Fibroblast of gingiva (primary cell): ENCODE measurements at regions not wholly inside any gene's neighbourhood (a gene's known extent, or its start where the extent isn't known, plus 50 kb on each side); places are given as distances from the start of the nearest gene placed in this dataset.

Source experiments
- DNase-seq: peaks from one replicate; pipeline ENCODE4 v3.0.0-alpha.2; 2011; ENCODE audit warnings: low read depth

DNA sequence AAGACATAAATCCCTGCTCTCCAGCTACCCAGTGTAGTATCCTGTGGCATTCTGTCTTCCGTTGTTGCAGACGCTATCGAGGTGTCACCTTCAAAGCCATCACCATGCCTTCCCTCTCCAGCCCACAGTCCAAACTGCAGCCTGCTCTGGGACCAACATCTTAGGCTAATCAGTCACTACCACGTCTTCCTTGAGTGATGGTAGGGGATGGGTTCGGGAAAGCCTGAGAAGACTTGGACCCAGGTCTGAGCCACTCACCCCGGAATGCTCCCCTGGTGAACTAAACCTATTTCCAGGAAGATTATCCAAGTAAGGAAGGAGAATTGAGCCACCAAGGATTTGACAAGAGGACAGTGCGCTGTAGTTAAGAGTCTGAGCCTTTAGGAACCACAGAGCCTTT is 52.9 kb upstream of the IRX1 start:
- no peak for DNase-seq

DNA sequence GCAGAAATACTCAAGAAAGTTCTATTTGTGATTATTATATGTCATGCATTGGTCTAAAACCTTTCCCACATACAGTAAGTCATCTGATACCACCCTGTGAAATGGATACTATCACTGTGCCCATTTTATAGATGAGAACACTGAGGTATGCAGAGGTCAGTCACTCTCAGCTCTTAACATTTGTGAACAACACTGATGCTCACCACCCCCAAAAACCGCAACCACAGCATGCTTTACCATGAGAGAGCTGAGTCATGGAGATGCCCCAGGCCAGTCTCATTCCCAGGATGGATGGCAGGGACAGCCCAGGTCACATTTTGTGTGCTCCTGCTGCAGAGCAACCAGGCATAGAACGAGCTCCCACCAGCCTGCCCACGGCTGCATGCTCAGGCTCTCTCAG is 53.5 kb upstream of the IRX1 start:
- no peak for DNase-seq

DNA sequence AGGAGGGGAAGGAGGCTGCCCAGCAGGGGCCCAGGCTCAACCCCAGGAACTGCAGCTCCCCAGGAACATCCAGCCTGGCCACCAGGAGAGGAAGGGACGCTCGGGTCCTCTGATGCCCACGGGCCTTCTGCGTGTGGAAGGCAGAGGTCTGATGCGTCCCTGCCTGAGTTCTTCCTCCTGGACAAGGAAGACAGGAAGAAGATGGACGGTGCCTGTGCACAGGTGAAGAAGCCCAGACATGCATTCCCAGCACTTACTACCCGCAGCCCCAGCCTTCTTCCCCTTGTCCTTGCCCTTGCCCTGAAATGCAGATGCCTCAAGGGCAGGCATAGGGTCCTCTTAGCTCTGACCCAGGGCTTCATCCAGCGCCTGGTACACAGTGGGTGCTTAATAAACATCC is 56.7 kb upstream of the IRX1 start:
- no peak for DNase-seq

DNA sequence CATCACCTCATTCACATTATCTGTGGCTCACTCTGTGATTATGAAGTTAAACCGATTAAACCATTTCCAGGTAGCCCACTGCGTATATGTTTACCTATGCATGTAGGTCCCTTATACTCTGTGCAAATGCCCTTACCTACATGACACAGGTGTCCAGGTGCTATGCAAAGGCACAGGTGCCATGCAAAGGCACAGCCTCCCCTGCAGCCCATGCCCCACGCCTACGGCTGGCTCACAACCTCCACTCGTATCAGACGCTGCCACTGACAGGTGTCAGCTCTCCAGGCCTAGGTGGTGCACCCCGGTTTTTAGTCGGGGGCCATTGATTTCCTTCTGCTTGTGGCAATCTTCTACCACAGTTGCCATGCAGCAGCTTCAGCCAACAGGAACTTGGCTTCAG is 57.7 kb upstream of the IRX1 start:
- no peak for DNase-seq

DNA sequence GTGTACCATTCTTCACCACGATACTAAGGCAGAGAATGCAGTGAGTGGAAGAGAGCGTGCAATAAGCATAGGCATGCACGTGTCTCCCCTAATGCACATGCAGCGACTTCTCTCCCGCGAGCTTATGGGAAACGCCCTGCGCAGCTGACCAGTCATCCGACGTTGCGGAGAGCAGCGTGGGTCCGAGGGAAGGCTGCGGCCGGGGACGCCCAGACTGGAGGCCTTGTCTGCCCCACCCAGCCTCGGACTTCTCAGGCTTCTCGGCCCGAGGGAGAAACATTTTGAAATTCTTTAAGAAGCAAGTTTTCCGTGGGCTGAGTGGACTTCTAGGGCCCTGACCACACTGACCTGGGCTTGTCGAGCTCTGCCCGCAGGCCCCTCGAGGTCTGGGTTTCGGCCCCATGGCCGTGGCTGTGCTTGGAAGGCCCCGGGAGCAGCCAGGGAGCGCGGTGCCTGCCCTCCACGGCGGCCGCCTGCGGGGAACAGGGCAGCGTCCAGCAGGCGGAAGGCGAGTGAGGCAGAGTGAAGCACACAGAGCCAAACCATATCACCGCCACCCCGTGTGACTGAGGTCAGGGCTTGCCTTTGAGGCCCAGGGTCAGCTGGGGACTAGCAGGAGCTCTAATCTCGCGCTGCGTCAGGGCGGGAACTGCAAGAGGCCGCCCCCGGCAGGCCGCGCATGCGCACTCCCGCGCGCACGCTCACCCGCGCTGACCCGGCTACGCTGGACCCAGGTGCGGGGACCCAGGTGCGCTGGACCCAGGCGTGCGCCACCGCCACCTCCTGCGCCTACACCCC is 60.0 kb upstream of the IRX1 start:
- no peak for DNase-seq

DNA sequence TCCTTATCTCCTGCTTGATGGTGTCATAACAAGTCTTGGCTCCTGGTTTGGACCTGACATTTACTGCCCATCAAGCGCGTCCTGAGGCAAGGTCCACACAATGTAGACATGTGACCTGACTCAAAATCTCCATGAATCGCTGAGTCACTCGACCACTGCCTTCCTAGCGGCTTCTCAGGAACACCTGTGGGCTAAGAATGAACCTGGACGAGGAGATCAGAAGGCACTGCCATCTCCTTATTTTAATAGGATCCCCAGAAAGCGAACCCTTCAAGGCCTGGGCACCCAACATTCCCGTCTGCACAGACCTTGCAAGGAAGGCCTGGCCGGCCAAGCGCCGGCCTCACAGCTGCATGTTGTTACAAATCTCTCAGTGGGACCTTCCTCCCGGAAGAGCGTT is 60.6 kb upstream of the IRX1 start:
- no peak for DNase-seq

DNA sequence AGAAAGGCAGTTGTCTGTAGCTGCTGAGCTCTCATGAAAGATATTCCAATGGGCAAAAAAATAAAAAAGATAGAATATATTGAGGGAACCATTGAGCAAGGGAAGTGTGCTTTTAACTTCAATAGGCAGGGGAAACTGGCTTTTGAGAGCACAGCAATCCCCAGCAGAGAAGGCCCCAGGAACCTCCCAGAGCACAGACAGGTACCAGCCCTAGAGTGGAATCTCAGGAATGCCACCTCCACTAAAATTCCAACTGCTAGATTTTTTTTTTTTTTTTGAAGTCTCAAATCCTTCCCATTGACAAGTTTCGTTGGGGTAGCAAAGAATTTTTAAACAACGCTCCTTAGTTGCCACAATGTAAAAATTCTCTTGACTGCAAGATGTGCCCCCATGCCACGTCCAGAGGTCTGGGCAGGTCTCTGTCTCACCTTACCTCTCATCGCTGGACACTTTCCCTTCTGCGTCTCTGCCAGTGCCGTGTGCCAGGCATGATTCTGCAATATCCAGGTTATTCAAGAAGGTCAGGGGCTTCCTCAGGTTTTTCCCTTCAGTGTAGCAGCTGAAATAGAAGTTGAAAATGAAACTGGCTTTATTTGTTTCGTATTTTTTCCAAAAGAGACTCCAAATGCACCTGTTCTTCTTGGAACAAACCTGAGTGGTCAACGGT is 64.2 kb upstream of the IRX1 start:
- DNase-seq = no peak

DNA sequence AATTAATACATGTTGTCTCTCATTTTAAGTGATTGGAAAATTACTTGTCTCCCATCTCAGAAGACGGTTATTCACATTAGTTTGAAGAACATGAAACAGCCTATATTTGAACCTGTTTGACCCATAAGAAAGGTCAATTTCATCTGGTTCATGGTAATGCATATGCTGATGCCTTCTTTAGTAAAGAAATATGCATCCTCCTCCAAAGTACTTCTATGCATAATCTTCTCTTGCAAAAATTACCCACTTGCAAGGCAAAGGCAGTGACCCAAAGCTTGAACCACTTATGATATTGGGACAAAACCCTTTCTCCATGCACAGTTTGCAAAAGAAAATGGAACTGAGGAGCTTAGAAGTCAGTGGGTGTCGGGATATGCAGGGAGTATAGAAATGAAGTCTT is 65.4 kb upstream of the IRX1 start:
- DNase-seq = no peak

DNA sequence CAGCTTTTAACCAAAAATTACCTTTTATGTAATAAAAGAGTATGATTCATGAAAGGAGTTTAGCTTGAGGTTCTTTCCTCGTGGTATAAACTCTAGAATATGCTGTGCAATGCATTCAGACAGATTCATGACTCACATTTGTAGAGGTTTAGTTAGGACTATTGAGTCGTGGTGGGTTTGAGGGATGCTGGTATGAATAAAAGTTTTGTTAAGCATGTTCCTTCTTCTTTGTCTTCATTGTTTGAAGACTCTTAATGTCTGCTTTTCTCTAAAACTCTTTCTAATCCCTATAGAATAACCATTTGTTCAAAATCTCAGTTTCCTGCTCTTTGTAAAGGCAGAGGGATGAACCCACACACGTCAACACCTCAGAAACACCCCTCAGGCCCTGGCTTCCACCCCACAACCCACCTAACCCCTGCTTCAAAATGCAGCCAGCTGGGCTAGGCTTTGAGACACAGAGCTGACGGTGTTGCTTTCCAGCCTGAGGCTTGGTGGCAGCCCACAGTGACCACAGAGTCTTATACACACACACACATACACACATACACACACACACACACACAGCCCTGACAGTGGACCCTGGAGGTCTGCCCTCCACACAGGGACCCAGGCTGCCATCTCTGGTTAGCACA is 69.0 kb upstream of the IRX1 start:
- no peak for DNase-seq

DNA sequence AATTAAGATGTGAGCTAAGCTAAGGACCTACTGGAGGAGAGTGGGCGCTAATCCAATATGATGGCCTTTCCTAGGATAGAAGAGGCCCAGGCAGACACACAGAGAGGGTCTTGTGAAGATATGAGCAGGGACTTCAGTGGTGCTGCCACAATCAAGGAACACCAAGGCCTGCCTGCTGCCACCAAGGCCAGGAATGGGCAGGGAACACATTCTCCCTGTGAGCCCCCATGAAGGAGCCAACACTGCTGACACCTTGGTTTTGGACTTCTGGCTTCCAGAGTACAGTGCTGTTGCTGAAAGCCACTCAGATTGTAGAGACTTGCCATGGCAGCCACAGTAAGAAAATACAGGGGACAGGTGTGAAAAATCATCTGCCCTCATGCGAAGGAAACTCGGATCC is 73.1 kb upstream of the IRX1 start:
- DNase-seq = no peak

DNA sequence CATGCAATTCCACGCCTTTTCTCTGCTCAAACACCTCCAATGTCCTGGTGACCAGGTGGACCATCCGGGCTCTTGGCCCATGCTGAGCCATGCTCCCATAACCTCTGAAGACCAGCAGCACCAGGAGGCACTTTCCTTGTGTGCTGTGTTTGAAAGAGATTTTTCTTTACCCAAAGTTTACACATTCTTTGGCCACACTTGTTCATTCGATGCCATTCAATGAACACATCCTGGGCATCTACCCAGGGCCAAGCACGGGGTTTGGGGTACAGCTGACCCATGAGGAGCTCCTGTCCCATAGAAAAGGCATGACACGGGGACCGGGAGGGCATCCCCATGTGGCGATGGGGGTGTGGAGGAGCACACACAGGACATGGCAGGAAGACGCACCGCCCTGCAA is 77.1 kb upstream of the IRX1 start:
- no peak for DNase-seq

DNA sequence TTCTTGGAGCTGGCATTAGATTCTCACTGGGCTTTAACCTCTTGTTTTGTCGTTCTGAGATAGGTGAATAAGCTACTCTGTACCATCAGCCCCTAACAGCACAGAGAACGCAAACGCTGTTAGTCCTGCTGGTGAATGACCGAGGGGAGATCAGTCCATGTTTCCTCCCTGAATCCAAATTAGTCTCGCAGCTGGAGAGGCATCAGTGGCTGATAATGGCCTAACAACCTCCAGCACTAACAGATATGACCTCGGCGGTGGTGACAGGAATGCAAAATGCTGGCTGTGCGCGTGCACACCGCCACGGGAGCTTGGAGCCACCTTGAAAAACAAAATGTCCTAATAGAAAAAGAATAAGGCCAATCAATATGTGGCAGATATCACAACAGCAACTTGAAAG is 77.6 kb upstream of the IRX1 start:
- no peak for DNase-seq

DNA sequence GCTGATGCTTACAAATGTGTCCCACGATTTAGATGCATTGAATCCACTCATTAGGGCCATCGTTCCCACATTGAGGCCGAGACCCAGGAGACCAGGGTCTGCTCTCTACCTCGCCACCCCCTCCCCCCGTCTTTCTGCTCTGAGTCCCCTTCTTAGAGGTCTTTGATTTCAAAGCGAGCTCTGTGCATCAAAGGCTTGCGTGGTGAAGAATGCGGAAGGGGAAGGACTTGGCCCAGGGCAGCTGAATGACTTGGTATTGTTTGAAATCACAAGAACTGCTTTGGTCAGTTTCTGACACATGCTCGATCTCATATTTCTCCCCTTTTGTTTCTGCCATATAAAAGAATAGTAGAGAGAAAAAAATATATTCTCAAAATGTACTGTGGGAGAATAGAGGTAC is 78.3 kb upstream of the IRX1 start:
- no peak for DNase-seq

DNA sequence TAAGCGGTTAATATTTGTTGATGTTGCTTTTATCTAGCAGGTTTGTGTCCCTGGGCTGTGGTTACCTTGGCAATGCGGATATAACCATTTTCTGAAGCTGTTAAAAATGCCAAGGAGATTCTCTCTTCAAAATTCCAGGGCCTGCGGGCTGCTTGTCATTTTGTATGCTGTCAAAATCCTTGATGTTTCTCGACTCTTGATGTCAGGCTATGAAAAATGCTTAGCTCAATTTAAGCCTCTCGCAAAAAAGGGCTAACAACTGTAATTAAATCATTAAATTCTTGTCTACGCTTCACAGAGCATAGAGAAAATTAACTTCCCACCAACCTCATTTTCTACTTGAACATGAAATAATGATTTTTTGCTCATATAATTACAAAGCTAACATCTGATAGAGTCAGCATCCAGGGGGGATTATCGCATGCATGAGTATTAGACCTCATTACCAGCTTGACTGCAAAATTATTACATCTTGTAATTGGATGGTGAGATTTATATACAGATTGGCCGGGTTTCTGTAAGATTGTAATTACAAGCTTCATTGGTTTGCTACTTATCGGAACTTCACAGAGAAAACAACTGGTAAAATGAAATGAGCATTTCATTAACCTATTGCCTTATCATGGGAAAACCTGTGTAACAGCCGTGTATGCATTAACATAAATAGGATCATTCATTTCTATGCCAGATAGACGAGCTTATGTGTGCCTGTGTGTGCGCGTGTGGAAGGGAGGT is 83.1 kb upstream of the IRX1 start:
- DNase-seq = no peak

DNA sequence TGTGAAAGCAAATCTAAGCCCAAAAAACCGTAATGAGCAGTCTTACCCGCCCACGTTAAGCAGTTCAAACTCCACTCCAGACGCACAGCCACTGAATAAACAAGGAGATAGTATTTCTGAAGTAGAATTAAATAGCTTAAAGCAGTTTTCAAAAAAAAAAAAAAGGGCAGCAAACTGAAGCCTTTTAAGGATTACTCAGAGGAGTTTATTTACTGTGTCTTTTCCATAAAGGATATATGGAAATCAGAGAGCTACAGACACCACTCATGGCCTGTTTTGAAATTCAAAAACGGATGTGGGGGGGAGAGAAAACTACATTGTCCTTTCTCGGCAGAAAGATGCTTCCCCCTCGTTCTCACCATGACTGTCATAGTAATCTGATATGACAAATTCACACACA is 83.7 kb upstream of the IRX1 start:
- no peak for DNase-seq

DNA sequence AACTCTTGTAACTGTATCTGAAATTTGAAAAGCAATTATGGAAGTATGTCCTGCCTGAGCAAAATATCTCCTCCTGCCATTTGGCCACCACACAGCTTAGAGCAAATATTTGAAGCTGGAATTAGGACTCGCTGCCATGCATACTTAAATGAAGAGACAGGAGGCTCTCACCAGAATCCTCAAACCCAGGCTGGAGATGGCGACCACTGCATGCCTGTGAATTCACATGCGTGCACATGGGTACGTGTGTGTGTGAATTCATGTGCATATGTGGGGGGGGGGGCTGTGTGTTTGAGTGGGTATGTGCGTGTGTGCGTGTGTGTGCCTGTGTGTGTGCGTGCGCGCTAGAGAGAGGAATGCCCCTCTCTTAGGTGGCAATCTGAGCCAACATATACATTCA is 84.1 kb upstream of the IRX1 start:
- DNase-seq = no peak

DNA sequence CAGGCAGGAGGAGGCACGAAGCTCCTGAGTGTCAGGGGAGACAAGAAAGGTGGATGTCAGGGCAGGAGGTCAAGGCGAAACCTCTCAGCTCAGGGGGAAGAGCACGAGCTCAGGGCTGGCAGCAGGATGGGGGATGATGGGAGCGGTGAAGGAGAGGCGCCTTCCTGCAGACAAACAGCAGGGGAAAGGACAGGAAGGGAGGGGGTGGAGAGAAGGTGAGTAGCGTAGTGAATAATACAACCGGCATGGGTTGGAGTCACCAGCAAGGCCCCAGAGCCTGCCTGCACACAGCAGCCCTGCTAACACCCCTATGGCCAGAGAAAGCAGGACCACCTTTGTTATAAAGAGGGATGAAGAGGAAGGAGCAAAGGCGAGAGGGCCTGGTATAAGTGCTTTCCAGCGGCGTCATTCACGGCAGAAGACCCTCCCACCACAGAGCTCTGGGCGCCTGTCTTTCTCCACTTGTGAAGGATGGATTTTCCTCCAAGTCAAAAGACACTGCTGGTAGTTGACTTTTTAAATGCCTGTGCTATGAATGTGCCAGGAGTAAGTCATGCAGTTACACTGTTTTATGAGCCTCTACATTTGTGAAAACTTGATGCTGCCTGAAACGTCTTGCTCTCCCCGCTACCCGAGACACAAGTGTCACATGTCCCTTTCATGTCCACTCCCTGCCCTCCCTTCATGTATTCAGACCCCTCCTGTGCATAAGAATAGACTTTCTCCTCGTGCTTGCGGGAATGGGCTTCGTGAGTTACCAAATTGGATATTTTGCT is 84.8 kb upstream of the IRX1 start:
- DNase-seq = no peak

DNA sequence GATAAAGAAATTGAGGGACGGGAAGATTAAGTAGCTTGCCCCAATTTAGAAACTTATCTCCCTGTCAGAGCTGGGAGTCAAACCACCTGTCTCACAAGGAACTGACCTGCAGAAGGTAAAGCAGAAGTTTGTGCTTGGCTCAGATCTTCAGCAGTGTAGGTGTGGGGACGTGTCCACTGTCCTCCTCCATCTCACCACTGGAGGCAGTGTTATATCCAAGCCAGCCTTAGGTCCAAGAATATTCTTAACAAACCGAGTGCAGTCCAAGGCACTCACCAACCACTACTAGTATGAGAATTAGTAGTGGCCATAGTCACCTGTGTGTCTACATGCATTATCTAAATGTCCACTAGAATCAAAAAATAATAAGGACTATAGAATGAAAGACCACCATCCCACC is 86.3 kb upstream of the IRX1 start:
- DNase-seq = no peak

DNA sequence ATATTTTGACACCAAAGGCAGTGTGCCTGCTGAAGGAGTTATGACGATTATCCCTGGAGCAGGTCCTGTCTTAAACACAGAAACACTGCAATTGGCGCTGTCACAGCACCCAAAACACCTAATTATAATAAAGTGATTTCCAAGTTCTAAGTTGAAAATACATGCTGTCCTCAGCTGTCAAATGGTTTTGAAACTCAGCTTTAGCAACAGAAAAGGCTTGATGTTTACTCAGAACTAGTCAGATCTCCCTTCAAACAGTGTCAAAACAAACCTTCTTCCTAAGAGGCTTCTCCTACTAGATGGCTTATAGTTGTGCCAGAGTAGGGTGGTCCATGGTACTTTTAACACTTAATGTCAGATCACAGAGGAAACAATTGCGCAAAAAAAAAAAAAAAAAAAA is 87.2 kb upstream of the IRX1 start:
- DNase-seq = no peak

DNA sequence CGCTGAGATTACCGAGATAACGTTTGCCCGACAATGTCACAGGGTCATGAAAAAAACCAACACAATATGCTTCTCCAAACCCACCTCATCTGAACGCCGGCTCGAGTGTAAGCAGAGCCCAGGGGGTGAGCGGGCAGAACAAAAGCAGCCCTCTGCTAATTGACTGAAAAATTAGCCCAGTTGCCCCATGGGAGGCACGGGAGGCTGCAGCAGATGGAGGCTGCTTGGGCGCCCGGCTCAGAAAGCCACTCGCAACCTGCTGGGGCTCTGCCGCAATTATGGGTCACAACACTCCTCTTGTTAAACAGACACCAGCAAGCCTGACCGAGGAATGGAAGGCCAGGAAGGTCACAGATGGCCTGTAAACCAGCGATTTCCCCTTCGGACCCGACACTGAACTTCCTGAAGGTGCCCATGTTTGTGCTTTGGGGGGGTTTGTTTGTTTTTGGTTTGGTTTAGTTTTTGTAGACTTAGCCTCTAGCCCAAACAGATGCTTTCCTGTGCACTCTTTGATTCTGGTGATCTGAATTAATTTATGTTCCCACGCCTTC is 104.6 kb upstream of the IRX1 start:
- no peak for DNase-seq

DNA sequence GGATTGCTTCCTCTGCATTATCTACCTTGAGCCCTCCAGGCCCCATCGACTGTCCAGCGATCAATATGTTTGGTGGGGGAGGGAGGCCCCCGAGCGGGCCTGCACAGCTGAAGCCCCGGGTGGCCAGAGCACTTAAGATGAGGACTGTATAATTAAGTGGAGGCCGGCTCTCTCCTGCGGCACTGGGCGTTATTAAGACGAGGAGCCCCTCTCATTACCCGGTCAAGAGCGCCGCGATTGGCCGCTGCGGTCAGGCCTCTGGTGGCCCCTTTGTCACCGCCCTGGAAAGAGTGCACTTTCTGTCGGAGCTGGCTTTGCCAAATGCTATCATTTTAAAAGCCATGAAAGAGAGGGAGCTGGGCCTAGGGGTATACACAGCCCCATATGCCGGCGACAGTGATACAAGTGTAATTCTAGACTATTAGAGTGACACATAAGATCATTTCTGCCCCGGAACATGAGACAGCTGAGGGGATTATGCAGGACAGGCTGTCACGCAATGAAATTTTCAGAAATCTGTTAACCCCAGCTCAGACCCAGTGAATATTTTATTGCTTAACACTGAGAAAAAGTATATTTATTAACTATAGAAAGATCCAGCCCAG is 106.3 kb upstream of the IRX1 start:
- no peak for DNase-seq
